Right atrium auricular region (tissue), 2 donors: ENCODE measurements at regions not wholly inside any gene's neighbourhood (a gene's known extent, or its start where the extent isn't known, plus 50 kb on each side); places are given as distances from the start of the nearest gene placed in this dataset.

ENCODE experiments used
- DNase-seq: peaks from one replicate; pipeline ENCODE4 v3.0.0-alpha.2; 2019; ENCODE audit warnings: low spot score
- H3K27ac ChIP-seq, 2 donors: fragments of 200-600 bp; sonication (generic); 1 replicate in 1 of 2; 2 replicates in 1 of 2; pipeline ENCODE4 v1.5.1; 2016 to 2019
- H3K27me3 ChIP-seq, 2 donors: fragments of 200-600 bp; sonication (generic); one replicate each; pipeline versions ENCODE4 v1.5.1 to v1.6.0; 2017 to 2019
- H3K36me3 ChIP-seq: fragments of 200-600 bp; sonication (generic); one replicate; pipeline ENCODE4 v1.5.1; 2016
- H3K4me1 ChIP-seq, 2 donors: fragments of 200-600 bp; sonication (generic); one replicate each; pipeline versions ENCODE4 v1.5.1 to v1.6.0; 2017 to 2019
- H3K4me3 ChIP-seq, 2 donors: fragments of 200-600 bp; sonication (generic); 1 replicate in 1 of 2; 2 replicates in 1 of 2; pipeline ENCODE4 v1.5.1; 2017 to 2019; ENCODE audit warnings: mild to moderate bottlenecking in 1 of 2, moderate library complexity in 1 of 2
- H3K9me3 ChIP-seq, 2 donors: fragments of 200-600 bp; sonication (generic); one replicate each; pipeline ENCODE4 v1.5.1; 2019
- TF ChIP-seq, protein P1 (sequence below), 2 donors: fragments of 200-600 bp; sonication (generic); IDR thresholded peaks; one replicate each; pipeline ENCODE4 v1.5.1; 2019; ENCODE audit warnings: antibody characterized with exemption in 2 of 2

DNA sequence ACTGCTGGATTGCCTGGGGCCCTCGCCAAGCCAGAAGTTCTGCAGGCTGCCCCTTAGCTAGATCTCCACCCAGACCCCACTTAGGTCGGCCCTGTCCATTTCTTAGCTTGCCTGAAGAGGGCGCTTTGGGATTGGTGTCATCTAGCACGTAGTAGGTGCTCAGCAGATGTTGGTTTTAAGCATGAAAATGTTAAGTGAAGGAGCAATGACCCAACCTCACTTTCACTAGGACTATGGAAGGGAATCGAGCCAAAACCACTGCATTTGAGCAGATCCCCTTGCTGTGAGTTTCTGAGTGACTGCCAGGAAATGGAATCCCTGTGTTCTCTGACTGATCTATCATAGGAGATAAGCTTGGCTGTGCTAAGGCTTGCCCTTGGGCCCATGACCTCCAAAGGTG is 131.7 kb upstream of the EEPD1 start:
- H3K4me3 ChIP-seq = no peak overlapping the region
- H3K27me3 ChIP-seq = no peaks in the 10 kb centered on the region
- H3K36me3 ChIP-seq = no peaks in the 10 kb centered on the region
- no peaks in the 10 kb centered on the region for H3K4me1 ChIP-seq
- H3K27ac ChIP-seq = no peak overlapping the region
- TF ChIP-seq, protein P1, sequence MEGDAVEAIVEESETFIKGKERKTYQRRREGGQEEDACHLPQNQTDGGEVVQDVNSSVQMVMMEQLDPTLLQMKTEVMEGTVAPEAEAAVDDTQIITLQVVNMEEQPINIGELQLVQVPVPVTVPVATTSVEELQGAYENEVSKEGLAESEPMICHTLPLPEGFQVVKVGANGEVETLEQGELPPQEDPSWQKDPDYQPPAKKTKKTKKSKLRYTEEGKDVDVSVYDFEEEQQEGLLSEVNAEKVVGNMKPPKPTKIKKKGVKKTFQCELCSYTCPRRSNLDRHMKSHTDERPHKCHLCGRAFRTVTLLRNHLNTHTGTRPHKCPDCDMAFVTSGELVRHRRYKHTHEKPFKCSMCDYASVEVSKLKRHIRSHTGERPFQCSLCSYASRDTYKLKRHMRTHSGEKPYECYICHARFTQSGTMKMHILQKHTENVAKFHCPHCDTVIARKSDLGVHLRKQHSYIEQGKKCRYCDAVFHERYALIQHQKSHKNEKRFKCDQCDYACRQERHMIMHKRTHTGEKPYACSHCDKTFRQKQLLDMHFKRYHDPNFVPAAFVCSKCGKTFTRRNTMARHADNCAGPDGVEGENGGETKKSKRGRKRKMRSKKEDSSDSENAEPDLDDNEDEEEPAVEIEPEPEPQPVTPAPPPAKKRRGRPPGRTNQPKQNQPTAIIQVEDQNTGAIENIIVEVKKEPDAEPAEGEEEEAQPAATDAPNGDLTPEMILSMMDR (IDR thresholded peaks at IDR 0.05) = peak in 1 of 2 donors; percentile 51
- DNase-seq = no peak
- H3K9me3 ChIP-seq = no peaks in the 10 kb centered on the region

GRCh38 chr7:36021917-36022550 is 131.0 kb upstream of the EEPD1 start:
- no peak for DNase-seq
- Histone ChIP-seq H3K36me3 (no peaks in the 10 kb centered on the region), H3K27ac (no peak overlapping the region), H3K4me3 (no peak overlapping the region), H3K27me3 (no peaks in the 10 kb centered on the region), H3K4me1 (no peaks in the 10 kb centered on the region), H3K9me3 (no peaks in the 10 kb centered on the region)
- TF ChIP-seq, protein P1 (IDR thresholded peaks at IDR 0.05) = no peak

DNA sequence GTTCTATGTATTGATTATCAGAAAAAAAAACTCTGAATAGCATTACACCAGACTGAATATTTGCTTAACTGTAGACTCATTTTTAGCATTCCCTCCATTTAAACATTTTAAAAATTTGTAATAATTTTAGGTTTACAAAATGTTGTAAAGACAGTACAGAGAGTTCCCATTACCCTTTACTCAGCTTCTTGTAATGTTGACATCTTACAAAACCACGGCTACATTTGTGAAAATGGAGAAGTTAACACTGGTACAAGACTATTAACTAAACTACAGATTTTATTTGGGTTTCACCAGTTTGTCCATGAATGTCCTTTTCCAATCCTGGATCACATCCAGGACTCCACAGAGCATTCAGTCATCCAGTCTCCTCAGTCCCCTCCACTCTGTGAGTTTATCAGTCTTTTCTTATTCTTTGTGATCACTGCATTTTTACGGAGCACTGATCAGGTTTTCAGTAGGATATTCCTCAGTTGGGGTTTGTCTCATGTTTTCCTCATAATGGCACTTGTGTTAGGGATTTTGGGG is 130.0 kb upstream of the EEPD1 start:
- Histone ChIP-seq H3K9me3 (no peaks in the 10 kb centered on the region), H3K27me3 (no peaks in the 10 kb centered on the region), H3K4me3 (no peak overlapping the region), H3K27ac (no peak overlapping the region), H3K4me1 (no peaks in the 10 kb centered on the region), H3K36me3 (no peaks in the 10 kb centered on the region)
- no peak for DNase-seq
- TF ChIP-seq, protein P1 (IDR thresholded peaks at IDR 0.05) = no peak

DNA sequence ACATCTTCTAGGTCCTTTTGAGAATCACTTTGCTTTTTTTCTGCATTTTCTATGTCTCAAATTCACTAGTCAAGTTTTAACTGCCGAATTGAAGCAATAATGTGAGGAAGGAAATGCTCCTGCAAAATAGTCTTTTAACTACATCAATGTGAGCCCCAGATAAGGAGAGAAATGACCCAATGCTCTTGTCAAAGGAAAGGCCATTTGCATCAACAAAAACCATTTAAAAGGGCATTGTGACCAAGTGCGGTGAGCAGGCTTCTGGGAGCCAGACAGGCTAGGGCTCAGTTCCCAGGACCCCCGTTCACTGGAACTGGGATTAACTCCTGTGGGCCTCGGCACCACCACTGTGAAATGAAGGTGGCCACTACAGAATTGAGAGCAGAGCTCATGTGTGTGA is 127.9 kb upstream of the EEPD1 start:
- Histone ChIP-seq H3K9me3 (no peaks in the 10 kb centered on the region), H3K36me3 (no peaks in the 10 kb centered on the region), H3K4me3 (no peak overlapping the region), H3K4me1 (no peaks in the 10 kb centered on the region), H3K27ac (no peak overlapping the region), H3K27me3 (no peaks in the 10 kb centered on the region)
- TF ChIP-seq, protein P1 (IDR thresholded peaks at IDR 0.05) = no peak
- DNase-seq = no peak

- H3K4me3 ChIP-seq = no peak overlapping the region
- TF ChIP-seq, protein P1 (IDR thresholded peaks at IDR 0.05) = no peak
- no peak overlapping the region for H3K27ac ChIP-seq
- H3K4me1 ChIP-seq = no peaks in the 10 kb centered on the region
- DNase-seq = no peak
- no peaks in the 10 kb centered on the region for H3K36me3 ChIP-seq
- no peaks in the 10 kb centered on the region for H3K9me3 ChIP-seq
- no peaks in the 10 kb centered on the region for H3K27me3 ChIP-seq
These were observed 123.7 kb upstream of the EEPD1 start for GRCh38 chr7:36029311-36029710.
